Lower leg skin (tissue), 3 donors: ENCODE measurements at regions not wholly inside any gene's neighbourhood (a gene's known extent, or its start where the extent isn't known, plus 50 kb on each side); places are given as distances from the start of the nearest gene placed in this dataset.

Experiments used
- CTCF ChIP-seq, 3 donors: fragments of 450-650 bp; IDR thresholded peaks; one replicate each; pipeline ENCODE4 v1.5.1; 2016; ENCODE audit warnings: antibody characterized with exemption in 3 of 3, mild to moderate bottlenecking in 3 of 3, moderate library complexity in 2 of 3
- POLR2A ChIP-seq, 2 donors: fragments of 450-650 bp; IDR thresholded peaks; one replicate each; pipeline ENCODE4 v1.6.1; 2016 to 2017; ENCODE audit warnings: antibody characterized with exemption in 2 of 2, mild to moderate bottlenecking in 1 of 2, moderate library complexity in 1 of 2

DNA sequence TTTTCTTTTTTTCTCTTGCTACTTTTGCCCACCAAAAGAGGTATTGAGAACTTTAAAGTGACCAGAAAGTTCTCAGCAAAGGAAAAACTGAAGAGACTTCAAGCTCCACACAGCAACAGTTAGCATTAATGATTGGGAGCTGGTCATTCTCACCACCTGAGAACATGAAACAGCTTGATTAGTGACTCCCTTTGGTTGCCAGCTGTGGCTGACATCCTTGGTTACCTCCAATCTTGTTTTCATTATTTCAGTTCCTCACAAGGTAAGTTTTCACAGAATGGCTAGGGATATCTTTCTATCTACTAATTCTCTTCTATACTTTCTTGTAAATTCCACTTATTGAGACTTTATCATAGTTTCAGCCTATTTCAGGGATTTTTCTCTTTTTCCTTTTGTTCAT, 427.9 kb downstream of the QKI start:
- TF ChIP-seq POLR2A (IDR thresholded peaks at IDR 0.05) (no peak), CTCF (IDR thresholded peaks at IDR 0.05) (no peak)
